ENCODE measurements at regions not wholly inside any gene's neighbourhood (a gene's known extent, or its start where the extent isn't known, plus 50 kb on each side); places are given as distances from the start of the nearest gene placed in this dataset.

DNA sequence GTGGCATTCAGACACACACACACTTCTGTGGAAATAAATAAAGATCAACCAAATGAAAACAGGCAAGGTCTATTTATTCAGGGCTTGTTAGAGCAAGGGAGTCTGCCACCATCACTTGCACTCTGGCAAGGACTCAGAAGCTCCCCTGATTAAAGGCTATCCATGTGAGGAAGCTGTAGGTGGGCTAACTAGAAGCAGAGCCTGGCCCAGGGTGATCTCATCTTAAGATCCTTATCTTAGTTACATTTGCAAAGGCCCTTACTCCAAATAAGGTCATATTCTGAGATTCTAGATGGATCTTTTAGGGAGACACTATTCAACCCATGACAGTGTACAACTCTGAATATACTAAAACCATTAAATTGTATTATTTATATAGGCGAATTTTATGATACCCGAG, 190.0 kb upstream of the SRD5A2 start:
- dilution Hi-C loops (cut with HindIII; ENCODE audit: low sequenced_read_pairs, unreplicated experiment) (no loop called here), intact Hi-C loops (cut with micrococcal nuclease) (no loop called here), in situ Hi-C loops (cut with MboI; ENCODE audit: low sequenced_read_pairs) (no loop called here)
- Histone ChIP-seq H2AK5ac (ENCODE audit: low read depth, low read length) (no peak overlapping the region), H2BK120ac (ENCODE audit: low read depth, low read length) (no peak overlapping the region), H3K4me3 (ENCODE audit: insufficient read depth, low read depth, low read length) (no peak overlapping the region), H2AK9ac (replicated peaks; ENCODE audit: low read depth, low read length, poor library complexity) (no peak overlapping the region), H3K23ac (ENCODE audit: low read depth, low read length) (no peak overlapping the region), H3K79me1 (ENCODE audit: low read depth in 1 of 2, low read length in 2 of 2) (no peaks in the 10 kb centered on the region), H3K14ac (replicated peaks; ENCODE audit: low read depth, low read length) (no peak overlapping the region), H3K18ac (ENCODE audit: low read depth, low read length) (no peak overlapping the region), H4K20me1 (ENCODE audit: insufficient read depth, low read length) (no peaks in the 10 kb centered on the region), H2BK15ac (ENCODE audit: low read depth, low read length) (no peak overlapping the region), H2BK20ac (ENCODE audit: low read depth, low read length) (no peak overlapping the region), H3K9me1 (ENCODE audit: insufficient read depth, low read length) (no peaks in the 10 kb centered on the region), H4K91ac (ENCODE audit: insufficient read depth, low read depth, low read length) (no peak overlapping the region), H3K9ac (ENCODE audit: low read depth, low read length) (no peak overlapping the region), H2AFZ (replicated peaks; ENCODE audit: low read length, poor library complexity) (no peak overlapping the region), H3K4me1 (ENCODE audit: control insufficient read depth, insufficient read depth, low read length) (no peaks in the 10 kb centered on the region), H3K36me3 (ENCODE audit: control insufficient read depth, insufficient read depth, low read length) (no peaks in the 10 kb centered on the region), H2BK5ac (ENCODE audit: low read depth, low read length, poor library complexity, severe bottlenecking) (no peak overlapping the region), H4K8ac (ENCODE audit: low read depth in 2 of 2, low read length in 2 of 2) (no peak overlapping the region), H3K27ac (ENCODE audit: insufficient read depth, low read length) (no peak overlapping the region), H3K56ac (ENCODE audit: extremely low read depth, insufficient read depth, low read length) (no peak overlapping the region), H3K4me2 (ENCODE audit: low read depth, low read length) (no peak overlapping the region), H3K27me3 (ENCODE audit: control insufficient read depth, insufficient read depth, low read length) (no peaks in the 10 kb centered on the region), H3K9me3 (ENCODE audit: control insufficient read depth, insufficient read depth, low read length) (no peaks in the 10 kb centered on the region), H4K5ac (ENCODE audit: low read depth, low read length) (no peak overlapping the region), H3K4ac (ENCODE audit: low read depth, low read length) (no peak overlapping the region)
- BruUV-seq (replicated peaks) = no TSS peak
- ATAC-seq (ENCODE audit: low read depth) (no peak), DNase-seq (no peak)
- TF ChIP-seq FOS (IDR thresholded peaks at IDR 0.05; ENCODE audit: low read depth, low read length) (no peak), CEBPB (IDR thresholded peaks at IDR 0.05; ENCODE audit: low read depth, low read length) (no peak), NFE2L2 (IDR thresholded peaks at IDR 0.05; ENCODE audit: low read depth, low read length) (no peak)
- WGBS, 2 experiments (ENCODE audit: extremely low coverage in 2 of 2, insufficient read length in 1 of 2) = no CpG with 5 or more reads among the region's 2 CpGs
- POLR2A ChIA-PET (ENCODE audit: unreplicated experiment) = no interaction called here
- CTCF ChIA-PET = no interaction called here

Data from IMR-90 (cell line).